ENCODE measurements at regions not wholly inside any gene's neighbourhood (a gene's known extent, or its start where the extent isn't known, plus 50 kb on each side); places are given as distances from the start of the nearest gene placed in this dataset.

DNA sequence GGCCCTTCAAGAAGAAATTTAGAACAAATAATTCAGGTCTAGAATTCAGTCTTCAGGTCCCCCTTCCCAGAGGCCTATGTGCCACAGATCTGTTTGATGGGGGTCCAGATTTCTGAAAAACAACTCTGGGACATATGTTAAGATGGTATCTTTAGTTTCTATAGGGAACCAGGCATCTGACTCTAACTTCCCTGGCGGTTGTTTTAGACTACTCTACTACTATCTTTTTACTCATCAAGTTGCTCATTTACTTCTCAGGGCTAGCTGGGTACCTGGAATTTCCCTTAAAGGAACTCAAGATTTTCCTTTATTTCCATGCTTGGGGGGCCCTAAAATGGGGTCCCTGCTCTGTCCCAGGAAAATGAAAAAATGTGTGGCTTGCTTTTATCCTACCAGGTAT is 114.7 kb upstream of the RAB6C start:
- TF ChIP-seq, protein P1, sequence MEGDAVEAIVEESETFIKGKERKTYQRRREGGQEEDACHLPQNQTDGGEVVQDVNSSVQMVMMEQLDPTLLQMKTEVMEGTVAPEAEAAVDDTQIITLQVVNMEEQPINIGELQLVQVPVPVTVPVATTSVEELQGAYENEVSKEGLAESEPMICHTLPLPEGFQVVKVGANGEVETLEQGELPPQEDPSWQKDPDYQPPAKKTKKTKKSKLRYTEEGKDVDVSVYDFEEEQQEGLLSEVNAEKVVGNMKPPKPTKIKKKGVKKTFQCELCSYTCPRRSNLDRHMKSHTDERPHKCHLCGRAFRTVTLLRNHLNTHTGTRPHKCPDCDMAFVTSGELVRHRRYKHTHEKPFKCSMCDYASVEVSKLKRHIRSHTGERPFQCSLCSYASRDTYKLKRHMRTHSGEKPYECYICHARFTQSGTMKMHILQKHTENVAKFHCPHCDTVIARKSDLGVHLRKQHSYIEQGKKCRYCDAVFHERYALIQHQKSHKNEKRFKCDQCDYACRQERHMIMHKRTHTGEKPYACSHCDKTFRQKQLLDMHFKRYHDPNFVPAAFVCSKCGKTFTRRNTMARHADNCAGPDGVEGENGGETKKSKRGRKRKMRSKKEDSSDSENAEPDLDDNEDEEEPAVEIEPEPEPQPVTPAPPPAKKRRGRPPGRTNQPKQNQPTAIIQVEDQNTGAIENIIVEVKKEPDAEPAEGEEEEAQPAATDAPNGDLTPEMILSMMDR (IDR thresholded peaks at IDR 0.05), result no peak
- TF ChIP-seq EZH2 (IDR thresholded peaks at IDR 0.05), result no peak
- TF ChIP-seq EZH2phosphoT487 (IDR thresholded peaks at IDR 0.05), result no peak

All from neural progenitor cell (in vitro differentiated cells).